Ishikawa (cell line): ENCODE measurements at regions not wholly inside any gene's neighbourhood (a gene's known extent, or its start where the extent isn't known, plus 50 kb on each side); places are given as distances from the start of the nearest gene placed in this dataset.

Source experiments
- CEBPB ChIP-seq: IDR thresholded peaks from 2 replicates; pipeline ENCODE4 v1.6.1; 2012
- CREB1 ChIP-seq: IDR thresholded peaks from 2 replicates; pipeline ENCODE4 v1.6.1; 2012; ENCODE audit warnings: low read depth
- EGR1 ChIP-seq: IDR thresholded peaks from 2 replicates; pipeline ENCODE4 v1.6.1; 2012
- EP300 ChIP-seq: IDR thresholded peaks from 2 replicates; pipeline ENCODE4 v1.6.1; 2012; ENCODE audit warnings: borderline replicate concordance
- FOXM1 ChIP-seq: IDR thresholded peaks from 2 replicates; pipeline ENCODE4 v1.6.1; 2012; ENCODE audit warnings: low read depth, borderline replicate concordance
- MAX ChIP-seq: IDR thresholded peaks from 2 replicates; pipeline ENCODE4 v1.6.1; 2012
- NFIC ChIP-seq: IDR thresholded peaks from 2 replicates; pipeline ENCODE4 v1.6.1; 2012
- RAD21 ChIP-seq: IDR thresholded peaks from 2 replicates; pipeline ENCODE4 v1.6.1; 2012; ENCODE audit warnings: low read depth
- REST ChIP-seq: IDR thresholded peaks from 2 replicates; pipeline ENCODE4 v1.6.1; 2012; ENCODE audit warnings: low read depth, mild to moderate bottlenecking
- TAF1 ChIP-seq: IDR thresholded peaks from 2 replicates; pipeline ENCODE4 v1.6.1; 2012; ENCODE audit warnings: low read depth, mild to moderate bottlenecking
- TCF12 ChIP-seq: IDR thresholded peaks from 2 replicates; pipeline ENCODE4 v1.6.1; 2012; ENCODE audit warnings: low read depth
- TEAD4 ChIP-seq: IDR thresholded peaks from 2 replicates; pipeline ENCODE4 v1.6.1; 2012
- USF1 ChIP-seq: IDR thresholded peaks from 2 replicates; pipeline ENCODE4 v1.6.1; 2012
- YY1 ChIP-seq: IDR thresholded peaks from 2 replicates; pipeline ENCODE4 v1.6.1; 2012; ENCODE audit warnings: low read depth
- ZBTB7A ChIP-seq: IDR thresholded peaks from 2 replicates; pipeline ENCODE4 v1.6.1; 2012; ENCODE audit warnings: low read depth

GRCh38 chr4:38514465-38515146, 149.4 kb upstream of the KLF3 start:
- TF ChIP-seq NFIC (no peak), REST (no peak), EP300 (no peak), ZBTB7A (no peak), TCF12 (no peak), YY1 (no peak), TEAD4 (no peak), CREB1 (no peak), USF1 (no peak), MAX (no peak)

- no peak for TF ChIP-seq YY1
- no peak for TF ChIP-seq EGR1
- no peak for TF ChIP-seq ZBTB7A
- TF ChIP-seq CEBPB = no peak
- TF ChIP-seq USF1 = no peak
- TF ChIP-seq EP300 = no peak
- no peak for TF ChIP-seq TAF1
- TF ChIP-seq REST = no peak
- no peak for TF ChIP-seq CREB1
- no peak for TF ChIP-seq TEAD4
- TF ChIP-seq RAD21 = no peak
Measured at GRCh38 chr4:38516190-38516589, 147.8 kb upstream of the KLF3 start.

- no peak for TF ChIP-seq EGR1
- TF ChIP-seq CREB1 = no peak
- TF ChIP-seq YY1 = no peak
- TF ChIP-seq RAD21 = no peak
- TF ChIP-seq EP300 = no peak
- no peak for TF ChIP-seq TCF12
- no peak for TF ChIP-seq CEBPB
- no peak for TF ChIP-seq TEAD4
- TF ChIP-seq ZBTB7A = no peak
- no peak for TF ChIP-seq TAF1
- TF ChIP-seq NFIC = no peak
- no peak for TF ChIP-seq USF1
- TF ChIP-seq REST = no peak
- no peak for TF ChIP-seq FOXM1
- TF ChIP-seq MAX = no peak
Measured at GRCh38 chr4:38519666-38520065, 144.3 kb upstream of the KLF3 start.

- no peak for TF ChIP-seq NFIC
- TF ChIP-seq EGR1 = no peak
- TF ChIP-seq MAX = no peak
Measured at GRCh38 chr4:38523054-38523453, 140.9 kb upstream of the KLF3 start.
